ENCODE measurements at regions not wholly inside any gene's neighbourhood (a gene's known extent, or its start where the extent isn't known, plus 50 kb on each side); places are given as distances from the start of the nearest gene placed in this dataset.

GRCh38 chr2:171244466-171244969 is 83.8 kb upstream of the TLK1 start:
- Mint-ChIP-seq H3K27me3 (ENCODE audit: unreplicated experiment) (no peaks in the 10 kb centered on the region), H3K4me3 (ENCODE audit: unreplicated experiment) (no peak overlapping the region), H3K36me3 (ENCODE audit: unreplicated experiment) (peaks cover 19% of the 10 kb centered on the region), H3K9me3 (ENCODE audit: unreplicated experiment) (peaks cover 6% of the 10 kb centered on the region), H3K4me1 (ENCODE audit: low read depth, unreplicated experiment) (no peaks in the 10 kb centered on the region), H3K27ac (ENCODE audit: unreplicated experiment) (no peak overlapping the region)
- no peak for TF ChIP-seq CTCF (IDR thresholded peaks at IDR 0.05; ENCODE audit: partially characterized antibody, unreplicated experiment)
- DNase-seq: no peak

DNA sequence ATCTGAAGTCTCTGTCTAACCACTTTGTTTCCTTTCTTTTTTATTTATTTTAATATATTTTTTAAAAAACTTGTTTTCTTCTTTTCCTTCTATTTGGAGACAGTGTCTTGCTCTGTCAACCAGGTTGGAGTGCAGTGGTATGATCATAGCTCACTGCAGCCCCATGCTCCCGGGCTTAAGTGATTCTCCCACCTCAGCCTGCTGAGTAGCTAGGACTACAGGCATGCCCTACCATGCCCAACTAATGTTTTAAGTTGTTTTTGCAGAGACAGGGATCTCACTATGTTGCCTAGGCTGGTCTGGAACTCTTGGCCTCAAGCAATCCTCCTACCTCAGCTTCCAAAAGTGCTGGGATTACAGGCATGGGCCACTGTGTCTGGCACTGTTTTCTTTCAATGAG is 81.1 kb upstream of the TLK1 start:
- Mint-ChIP-seq H3K27ac (ENCODE audit: unreplicated experiment) (no peak overlapping the region), H3K4me1 (ENCODE audit: low read depth, unreplicated experiment) (no peaks in the 10 kb centered on the region), H3K27me3 (ENCODE audit: unreplicated experiment) (no peaks in the 10 kb centered on the region), H3K36me3 (ENCODE audit: unreplicated experiment) (peaks cover 19% of the 10 kb centered on the region), H3K4me3 (ENCODE audit: unreplicated experiment) (no peak overlapping the region), H3K9me3 (ENCODE audit: unreplicated experiment) (peaks cover 6% of the 10 kb centered on the region)
- DNase-seq: no peak
- TF ChIP-seq CTCF (IDR thresholded peaks at IDR 0.05; ENCODE audit: partially characterized antibody, unreplicated experiment): no peak

- Mint-ChIP-seq H3K4me3 (ENCODE audit: unreplicated experiment) (no peak overlapping the region), H3K9me3 (ENCODE audit: unreplicated experiment) (no peaks in the 10 kb centered on the region), H3K36me3 (ENCODE audit: unreplicated experiment) (no peaks in the 10 kb centered on the region), H3K27me3 (ENCODE audit: unreplicated experiment) (peaks cover 1% of the 10 kb centered on the region), H3K4me1 (ENCODE audit: low read depth, unreplicated experiment) (no peaks in the 10 kb centered on the region), H3K27ac (ENCODE audit: unreplicated experiment) (no peak overlapping the region)
- no peak for DNase-seq
- no peak for TF ChIP-seq CTCF (IDR thresholded peaks at IDR 0.05; ENCODE audit: partially characterized antibody, unreplicated experiment)
Observed at GRCh38 chr2:171238946-171239345, 78.3 kb upstream of the TLK1 start.

GRCh38 chr2:171237751-171238505 is 77.2 kb upstream of the TLK1 start:
- Mint-ChIP-seq H3K36me3 (ENCODE audit: unreplicated experiment) (no peaks in the 10 kb centered on the region), H3K27me3 (ENCODE audit: unreplicated experiment) (peaks cover 1% of the 10 kb centered on the region), H3K4me1 (ENCODE audit: low read depth, unreplicated experiment) (no peaks in the 10 kb centered on the region), H3K27ac (ENCODE audit: unreplicated experiment) (no peak overlapping the region), H3K4me3 (ENCODE audit: unreplicated experiment) (no peak overlapping the region), H3K9me3 (ENCODE audit: unreplicated experiment) (no peaks in the 10 kb centered on the region)
- no peak for DNase-seq
- TF ChIP-seq CTCF (IDR thresholded peaks at IDR 0.05; ENCODE audit: partially characterized antibody, unreplicated experiment): no peak

DNA sequence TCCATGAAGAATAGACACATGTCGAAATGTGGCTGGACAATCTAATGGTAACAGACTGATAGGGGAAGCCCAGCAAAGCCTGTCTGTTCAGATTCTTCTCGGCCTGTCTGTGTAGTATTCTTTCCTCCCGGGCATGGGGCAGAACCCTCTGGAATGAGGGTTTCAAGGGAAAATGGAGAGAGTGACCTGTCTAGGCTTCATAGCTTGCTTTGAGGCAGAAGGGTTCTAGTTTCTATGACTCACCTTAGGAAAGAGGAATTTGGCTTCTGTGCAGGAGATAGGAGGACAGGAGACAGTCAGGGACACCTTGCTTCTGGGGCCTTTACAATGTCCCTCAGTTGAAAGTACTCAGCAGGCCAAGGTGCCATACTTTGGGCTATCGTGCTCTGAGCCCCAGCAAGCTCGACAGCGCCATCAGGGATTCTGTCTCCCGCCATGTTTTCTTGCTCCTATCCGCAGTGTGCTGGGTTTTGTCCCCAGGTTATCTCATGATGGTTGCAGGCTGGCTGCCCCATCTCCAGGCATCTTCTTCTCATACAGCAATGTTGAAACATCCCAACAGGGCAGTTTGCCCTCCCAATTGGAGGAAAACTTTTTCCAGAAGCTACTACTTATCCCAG is 74.7 kb upstream of the TLK1 start:
- DNase-seq: no peak
- Mint-ChIP-seq H3K4me3 (ENCODE audit: unreplicated experiment) (no peak overlapping the region), H3K9me3 (ENCODE audit: unreplicated experiment) (no peaks in the 10 kb centered on the region), H3K27me3 (ENCODE audit: unreplicated experiment) (peaks cover 1% of the 10 kb centered on the region), H3K36me3 (ENCODE audit: unreplicated experiment) (no peaks in the 10 kb centered on the region), H3K4me1 (ENCODE audit: low read depth, unreplicated experiment) (no peaks in the 10 kb centered on the region), H3K27ac (ENCODE audit: unreplicated experiment) (no peak overlapping the region)
- TF ChIP-seq CTCF (IDR thresholded peaks at IDR 0.05; ENCODE audit: partially characterized antibody, unreplicated experiment): no peak

Measured in glutamatergic neuron (in vitro differentiated cells).